GM10266 (cell line): ENCODE measurements at regions not wholly inside any gene's neighbourhood (a gene's known extent, or its start where the extent isn't known, plus 50 kb on each side); places are given as distances from the start of the nearest gene placed in this dataset.
A peak's percentile ranks its signal among the peaks of the same experiment; 100 is the strongest.

Source experiments
- DNase-seq: peaks from one replicate; pipeline ENCODE4 v3.0.0; 2012; ENCODE audit errors: extremely low spot score
- TF ChIP-seq, protein P1 (sequence below): IDR thresholded peaks from 2 replicates; pipeline ENCODE4 v1.5.1; 2012; ENCODE audit warnings: mild to moderate bottlenecking, low read depth; ENCODE audit not compliant: control insufficient read depth, insufficient read depth; ENCODE audit errors: missing control alignments

GRCh38 chr10:108736111-108736510 lies 1187.2 kb downstream of the XPNPEP1 start:
- no peak for DNase-seq
- TF ChIP-seq, protein P1, sequence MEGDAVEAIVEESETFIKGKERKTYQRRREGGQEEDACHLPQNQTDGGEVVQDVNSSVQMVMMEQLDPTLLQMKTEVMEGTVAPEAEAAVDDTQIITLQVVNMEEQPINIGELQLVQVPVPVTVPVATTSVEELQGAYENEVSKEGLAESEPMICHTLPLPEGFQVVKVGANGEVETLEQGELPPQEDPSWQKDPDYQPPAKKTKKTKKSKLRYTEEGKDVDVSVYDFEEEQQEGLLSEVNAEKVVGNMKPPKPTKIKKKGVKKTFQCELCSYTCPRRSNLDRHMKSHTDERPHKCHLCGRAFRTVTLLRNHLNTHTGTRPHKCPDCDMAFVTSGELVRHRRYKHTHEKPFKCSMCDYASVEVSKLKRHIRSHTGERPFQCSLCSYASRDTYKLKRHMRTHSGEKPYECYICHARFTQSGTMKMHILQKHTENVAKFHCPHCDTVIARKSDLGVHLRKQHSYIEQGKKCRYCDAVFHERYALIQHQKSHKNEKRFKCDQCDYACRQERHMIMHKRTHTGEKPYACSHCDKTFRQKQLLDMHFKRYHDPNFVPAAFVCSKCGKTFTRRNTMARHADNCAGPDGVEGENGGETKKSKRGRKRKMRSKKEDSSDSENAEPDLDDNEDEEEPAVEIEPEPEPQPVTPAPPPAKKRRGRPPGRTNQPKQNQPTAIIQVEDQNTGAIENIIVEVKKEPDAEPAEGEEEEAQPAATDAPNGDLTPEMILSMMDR: no peak

DNA sequence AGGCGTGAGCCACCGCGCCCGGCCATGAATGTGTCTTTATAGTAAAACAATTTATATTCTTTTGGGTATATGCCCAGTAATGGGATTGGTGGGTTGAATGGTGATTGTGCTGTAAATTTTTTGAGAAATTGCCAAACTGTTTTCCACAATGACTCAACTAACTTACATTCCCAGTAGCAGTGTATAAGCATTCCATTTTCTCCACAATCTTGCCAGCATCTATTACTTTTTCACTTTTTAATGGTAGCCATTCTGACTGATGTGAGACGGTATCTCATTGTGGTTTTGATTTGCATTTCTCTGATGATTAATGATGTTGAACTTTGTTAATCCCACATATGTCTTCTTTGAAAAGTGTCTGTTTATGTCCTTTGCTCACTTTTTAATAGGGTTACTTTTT lies 1187.9 kb downstream of the XPNPEP1 start:
- no peak for DNase-seq
- TF ChIP-seq, protein P1: no peak

DNA sequence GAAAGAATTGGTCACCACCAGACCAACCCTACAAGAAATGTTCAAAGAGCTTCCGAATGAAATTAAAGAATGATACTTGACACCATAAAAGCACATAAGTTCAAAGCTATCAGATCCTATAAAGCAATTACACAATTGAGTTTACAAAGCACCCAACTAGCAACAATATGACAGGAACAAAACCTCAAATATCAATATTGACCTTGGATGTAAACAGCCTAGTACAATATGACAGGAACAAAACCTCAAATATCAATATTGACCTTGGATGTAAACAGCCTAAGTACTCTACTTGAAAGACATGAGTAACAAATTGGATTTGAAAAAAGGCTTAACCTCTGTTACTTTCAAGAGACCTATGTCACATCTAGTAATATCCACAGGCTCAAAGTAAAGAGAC lies 1201.4 kb downstream of the XPNPEP1 start:
- TF ChIP-seq, protein P1: no peak
- DNase-seq: no peak

DNA sequence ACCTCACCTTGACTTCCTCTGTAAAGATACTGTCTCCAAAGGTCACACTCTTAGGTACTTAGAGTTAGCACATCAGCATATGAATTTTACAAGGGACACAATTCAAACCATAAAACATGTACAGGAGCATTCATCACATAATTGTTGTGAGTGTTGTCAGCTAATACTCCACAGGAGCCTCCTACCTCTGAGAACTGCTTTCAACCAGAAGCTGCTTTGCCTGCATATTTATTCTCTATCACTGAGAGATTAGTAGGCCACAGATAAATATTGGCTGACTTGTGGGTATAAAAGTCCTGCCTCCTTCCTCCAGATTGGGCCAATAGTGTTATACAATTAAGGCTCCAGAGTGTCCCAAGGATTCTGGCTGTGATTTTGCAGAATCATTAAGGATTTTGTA lies 1207.0 kb downstream of the XPNPEP1 start:
- TF ChIP-seq, protein P1: no peak
- DNase-seq: no peak

- TF ChIP-seq, protein P1: no peak
- no peak for DNase-seq
Observed at GRCh38 chr10:108709927-108710722, 1213.2 kb downstream of the XPNPEP1 start.

GRCh38 chr10:108708363-108708762 lies 1214.9 kb downstream of the XPNPEP1 start:
- TF ChIP-seq, protein P1: no peak

GRCh38 chr10:108696792-108697477 lies 1226.4 kb downstream of the XPNPEP1 start:
- TF ChIP-seq, protein P1: no peak
- peak; percentile 15 for DNase-seq

More at GRCh38 chr10:108708363-108708762, 1214.9 kb downstream of the XPNPEP1 start:
- no peak for DNase-seq
